Aorta (tissue), 5 donors: ENCODE measurements at regions not wholly inside any gene's neighbourhood (a gene's known extent, or its start where the extent isn't known, plus 50 kb on each side); places are given as distances from the start of the nearest gene placed in this dataset.

ENCODE experiments used
- ATAC-seq: fragments of 200-7000 bp; cut with Tn5 transposase; one replicate; pipeline ENCODE4 v1.9.1; 2022; ENCODE audit warnings: moderate library complexity; ENCODE audit not compliant: low FRiP score
- DNase-seq, 2 donors: peaks; one replicate each; pipeline ENCODE4 v3.0.0-alpha.2; 2020
- H3K27ac ChIP-seq, 2 donors: one replicate each; pipeline ENCODE4 v1.5.1; 2013; ENCODE audit warnings: low read length in 2 of 2, mild to moderate bottlenecking in 2 of 2, moderate library complexity in 2 of 2, control low read depth in 1 of 2, inconsistent platforms in 1 of 2, low read depth in 1 of 2
- H3K27me3 ChIP-seq, 2 donors: one replicate each; pipeline ENCODE4 v1.6.1; 2013; ENCODE audit warnings: control low read depth in 1 of 2, low read length in 1 of 2, mild to moderate bottlenecking in 1 of 2, moderate library complexity in 1 of 2; ENCODE audit not compliant: insufficient read depth in 2 of 2, control insufficient read depth in 1 of 2
- H3K36me3 ChIP-seq, 2 donors: one replicate each; pipeline ENCODE4 v1.6.1; 2013; ENCODE audit warnings: control low read depth in 1 of 2, low read length in 1 of 2, mild to moderate bottlenecking in 1 of 2; ENCODE audit not compliant: insufficient read depth in 2 of 2, control insufficient read depth in 1 of 2
- H3K4me1 ChIP-seq, 2 donors: one replicate each; pipeline ENCODE4 v1.6.1; 2013; ENCODE audit warnings: low read length in 2 of 2, control low read depth in 1 of 2, mild to moderate bottlenecking in 1 of 2, moderate library complexity in 1 of 2; ENCODE audit not compliant: insufficient read depth in 2 of 2, control insufficient read depth in 1 of 2
- H3K4me3 ChIP-seq, 2 donors: one replicate each; pipeline ENCODE4 v1.5.1; 2013; ENCODE audit warnings: low read length in 2 of 2, control low read depth in 1 of 2, mild to moderate bottlenecking in 1 of 2
- H3K9me3 ChIP-seq: one replicate; pipeline ENCODE4 v1.6.1; 2013; ENCODE audit warnings: mild to moderate bottlenecking, low read length; ENCODE audit not compliant: control insufficient read depth
- WGBS, 2 donors: extraction: QIAGEN DNeasy Blood & Tissue Kit; methylation state at CpG; one replicate each; pipeline ENCODE4 v1.1.7; 2013; 5-methylcytosine and 5-hydroxymethylcytosine counted together
- intact Hi-C, 2 donors: fragments of 100-400 bp; cut with DNase I; formaldehyde crosslinking; loops; one replicate each; pipeline versions ENCODE4 v1.14.2 to v1.15.0; 2022
- donor health status: healthy with polysubstance abuse.
- donor health status: Bipolar disorder and iron deficiency.
- donor health status: DM: no; HTN: no; CAD: no.
- donor health status: DM: no; HTN: no; CAD: no.
- donor health status: DM: yes; HTN: yes; CAD: no.

DNA sequence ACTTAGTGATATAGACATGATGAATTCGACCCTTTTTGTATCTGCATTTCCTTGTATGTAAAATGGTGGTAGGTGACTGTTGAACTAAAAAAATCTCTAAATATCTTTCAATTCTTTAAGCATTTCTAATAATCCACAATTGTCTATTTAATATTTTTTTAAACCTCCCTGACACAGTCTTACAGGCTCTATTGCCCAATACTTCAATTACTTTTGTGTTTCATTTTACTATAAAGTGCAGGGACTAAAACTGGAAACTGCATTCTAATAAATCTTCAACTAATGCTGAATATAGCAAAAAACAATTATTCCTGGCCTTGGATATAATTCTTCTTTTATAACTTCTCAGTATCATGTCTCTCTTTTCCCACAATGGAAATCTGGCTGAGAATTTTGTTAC is 202.7 kb upstream of the PIK3R1 start:
- ATAC-seq (no peak), DNase-seq (no peak)
- no peak overlapping the region for H3K4me3 ChIP-seq
- WGBS, 2 donors: 85 to 90% methylated on average over 1 of the region's 1 CpG
- H3K36me3 ChIP-seq: no peaks in the 10 kb centered on the region
- no peak overlapping the region for H3K27ac ChIP-seq
- H3K4me1 ChIP-seq: no peaks in the 10 kb centered on the region
- intact Hi-C loops: no loop called here
- no peaks in the 10 kb centered on the region for H3K27me3 ChIP-seq
- H3K9me3 ChIP-seq: no peaks in the 10 kb centered on the region

DNA sequence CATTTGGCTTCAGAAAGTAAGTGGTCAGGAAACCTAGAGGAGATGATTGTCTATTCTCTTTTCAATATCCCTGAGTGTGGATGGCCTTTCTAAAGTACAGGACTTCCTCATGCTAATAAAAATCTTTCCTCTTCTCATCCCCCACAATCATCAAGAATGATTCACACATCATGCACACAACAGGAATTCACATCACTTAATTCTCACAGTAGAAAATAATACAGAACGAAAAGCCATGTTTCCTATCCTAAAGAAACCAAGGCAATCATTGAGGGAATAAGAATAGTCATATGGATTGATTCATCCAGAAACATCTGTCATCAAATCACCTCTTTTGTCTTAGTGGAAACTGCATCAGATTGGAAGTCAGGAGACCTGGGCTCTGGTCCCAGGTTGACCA is 203.1 kb upstream of the PIK3R1 start:
- no peak for DNase-seq
- H3K27ac ChIP-seq: no peak overlapping the region
- 94 to 97% methylated on average over 1 of the region's 1 CpG for WGBS, 2 donors
- no peaks in the 10 kb centered on the region for H3K27me3 ChIP-seq
- H3K36me3 ChIP-seq: no peaks in the 10 kb centered on the region
- intact Hi-C loops: no loop called here
- no peaks in the 10 kb centered on the region for H3K9me3 ChIP-seq
- H3K4me3 ChIP-seq: no peak overlapping the region
- H3K4me1 ChIP-seq: no peaks in the 10 kb centered on the region
- ATAC-seq: no peak

DNA sequence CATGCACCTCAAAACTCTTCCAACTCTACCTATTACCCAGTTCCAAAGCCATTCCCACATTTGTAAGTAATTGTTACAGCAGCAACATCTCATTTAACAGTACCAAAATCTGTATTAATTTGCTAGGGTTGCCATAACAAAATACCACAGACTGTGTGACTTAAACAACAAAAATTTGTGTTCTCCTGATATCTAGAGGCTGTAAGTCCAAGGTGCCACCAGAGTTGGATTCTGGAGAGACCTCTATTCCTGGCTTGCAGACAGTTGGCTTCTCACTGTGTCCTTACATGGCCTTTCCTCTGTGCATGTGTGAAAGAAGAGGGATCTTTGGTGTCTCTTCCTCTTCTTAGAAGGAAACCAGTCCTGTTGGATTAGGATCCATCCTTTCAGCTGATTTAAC is 203.8 kb upstream of the PIK3R1 start:
- Histone ChIP-seq H3K4me1 (no peaks in the 10 kb centered on the region), H3K27ac (no peak overlapping the region), H3K4me3 (no peak overlapping the region), H3K27me3 (no peaks in the 10 kb centered on the region), H3K36me3 (no peaks in the 10 kb centered on the region), H3K9me3 (no peaks in the 10 kb centered on the region)
- ATAC-seq (no peak), DNase-seq (no peak)
- intact Hi-C loops: no loop called here

DNA sequence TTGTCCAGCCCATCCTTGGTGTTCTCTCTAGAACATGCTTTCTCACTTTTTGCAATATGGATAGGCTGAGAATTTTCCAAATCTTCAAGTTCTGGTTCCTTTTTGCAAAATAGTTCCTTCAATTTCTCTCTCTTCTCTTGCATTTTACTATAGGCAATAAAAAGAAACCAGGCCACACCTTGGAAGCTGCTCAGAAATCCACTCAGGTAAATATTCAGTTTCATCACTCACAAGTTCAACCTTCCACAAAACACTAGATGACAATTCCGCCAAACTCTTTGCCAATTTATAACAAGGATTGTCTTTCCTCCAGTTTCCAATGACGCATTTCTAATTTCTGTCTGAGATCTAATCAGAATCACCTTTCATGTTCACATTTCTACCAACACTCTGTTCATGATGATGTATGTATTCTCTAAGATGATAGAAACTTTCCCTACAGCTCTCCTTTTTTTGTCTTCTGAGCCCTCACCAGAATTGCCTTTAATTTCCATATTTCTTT is 204.2 kb upstream of the PIK3R1 start:
- 99 to 100% methylated on average over 2 of the region's 2 CpGs for WGBS, 2 donors
- no peaks in the 10 kb centered on the region for H3K9me3 ChIP-seq

DNA sequence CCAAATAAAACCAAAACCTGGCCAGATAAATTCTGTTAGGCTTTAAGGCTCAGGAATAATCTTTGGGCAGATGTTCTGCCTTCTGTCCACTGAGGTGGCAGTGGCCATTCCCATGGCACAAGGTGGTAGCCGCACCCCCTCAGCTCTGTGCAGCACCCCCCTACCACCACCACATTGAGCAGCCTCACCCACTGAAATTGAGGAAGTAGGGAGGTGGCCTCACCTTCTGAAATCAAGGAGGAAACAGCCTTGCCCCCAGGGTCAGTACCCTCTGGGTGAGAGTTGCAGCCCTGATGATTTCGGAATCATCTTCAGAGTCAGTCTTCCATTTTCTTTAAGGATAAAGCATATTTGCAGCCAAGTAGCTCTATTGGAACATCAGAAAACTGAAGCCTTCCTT is 204.8 kb upstream of the PIK3R1 start:
- H3K27me3 ChIP-seq: no peaks in the 10 kb centered on the region
- no peak for DNase-seq
- WGBS, 2 donors: 98 to 100% methylated on average over 2 of the region's 2 CpGs
- H3K9me3 ChIP-seq: no peaks in the 10 kb centered on the region
- no peaks in the 10 kb centered on the region for H3K4me1 ChIP-seq
- H3K4me3 ChIP-seq: no peak overlapping the region
- no peak overlapping the region for H3K27ac ChIP-seq
- intact Hi-C loops: no loop called here
- no peaks in the 10 kb centered on the region for H3K36me3 ChIP-seq
- ATAC-seq: no peak

More for the DNA sequence above, 204.2 kb upstream of the PIK3R1 start:
- Histone ChIP-seq H3K36me3 (no peaks in the 10 kb centered on the region), H3K4me3 (no peak overlapping the region), H3K27me3 (no peaks in the 10 kb centered on the region), H3K4me1 (no peaks in the 10 kb centered on the region), H3K27ac (no peak overlapping the region)
- ATAC-seq (no peak), DNase-seq (no peak)
- intact Hi-C loops: no loop called here

DNA sequence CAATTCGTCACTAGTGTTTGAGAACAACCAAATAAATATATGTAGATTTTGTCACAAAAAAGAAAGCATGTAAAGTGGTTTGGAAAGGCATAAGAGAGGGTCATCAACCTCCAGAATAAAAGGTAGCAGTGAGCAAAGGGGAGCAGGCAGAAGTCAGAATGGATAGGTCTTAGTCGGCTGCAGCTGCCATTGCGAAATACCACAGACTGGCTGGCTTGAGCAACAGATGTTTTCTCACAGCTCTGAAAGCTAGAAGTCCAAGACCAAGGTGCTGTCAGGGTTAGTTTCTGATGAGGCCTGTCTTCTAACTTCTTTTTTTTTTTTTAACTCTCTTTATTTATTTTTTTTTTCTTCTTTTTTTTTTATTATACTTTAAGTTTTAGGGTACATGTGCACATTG is 208.1 kb upstream of the PIK3R1 start:
- WGBS, 2 donors: 85% methylated on average over 3 of the region's 3 CpGs
- Histone ChIP-seq H3K9me3 (no peaks in the 10 kb centered on the region), H3K27ac (no peak overlapping the region), H3K27me3 (no peaks in the 10 kb centered on the region), H3K4me1 (no peaks in the 10 kb centered on the region), H3K36me3 (no peaks in the 10 kb centered on the region), H3K4me3 (no peak overlapping the region)
- ATAC-seq (no peak), DNase-seq (peak in 1 of 2 donors; percentile 69)
- intact Hi-C loops: no loop called here

DNA sequence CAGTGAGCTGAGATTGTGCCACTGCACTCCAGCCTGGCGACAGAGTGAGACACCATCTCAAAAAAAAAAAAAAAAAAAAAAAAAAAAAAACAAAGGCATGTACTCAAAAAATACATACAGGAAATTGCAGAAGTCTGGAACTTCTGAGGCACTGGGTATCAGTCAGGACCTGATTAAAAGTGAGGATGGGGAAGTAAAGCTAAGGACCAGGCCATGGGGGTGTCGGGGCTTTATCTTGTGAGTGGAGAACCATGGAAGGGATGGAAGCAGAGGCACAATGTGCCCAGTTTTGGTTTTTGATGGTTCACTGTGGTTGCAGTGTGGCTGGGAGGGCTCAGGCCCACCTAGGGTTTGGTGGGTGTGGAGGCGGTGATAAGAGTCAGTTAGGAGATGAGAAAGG is 212.7 kb upstream of the PIK3R1 start:
- ATAC-seq (no peak), DNase-seq (no peak)
- Histone ChIP-seq H3K4me3 (no peak overlapping the region), H3K9me3 (no peaks in the 10 kb centered on the region), H3K27ac (no peak overlapping the region), H3K36me3 (no peaks in the 10 kb centered on the region), H3K4me1 (no peaks in the 10 kb centered on the region), H3K27me3 (no peaks in the 10 kb centered on the region)
- WGBS, 2 donors: 96 to 98% methylated on average over 3 of the region's 3 CpGs
- intact Hi-C loops: no loop called here

DNA sequence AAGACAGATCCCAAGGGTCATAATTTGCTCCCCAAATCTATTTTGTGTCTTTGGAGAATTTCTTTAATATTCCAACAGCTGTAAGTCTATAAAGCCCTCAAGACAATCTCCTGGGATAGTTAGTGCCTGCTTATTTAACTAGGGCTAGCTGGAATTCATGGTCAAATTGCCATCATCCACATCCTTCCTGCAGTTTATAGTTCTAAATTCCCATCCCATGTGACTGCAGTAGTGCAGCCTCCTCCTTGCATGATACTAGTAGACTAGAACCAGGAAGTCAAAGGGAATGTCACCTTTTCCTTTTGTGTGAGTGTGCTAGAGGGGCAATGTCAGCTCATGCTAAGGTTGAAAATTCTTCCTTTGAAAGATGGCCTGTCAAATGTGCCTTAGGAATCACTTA is 214.8 kb upstream of the PIK3R1 start:
- no peak overlapping the region for H3K4me3 ChIP-seq
- DNase-seq: no peak
- ATAC-seq: no peak
- peaks cover 0 to 1% of the 10 kb centered on the region in 2 donors for H3K27me3 ChIP-seq
- H3K4me1 ChIP-seq: no peaks in the 10 kb centered on the region
- H3K27ac ChIP-seq: no peak overlapping the region
- no peaks in the 10 kb centered on the region for H3K36me3 ChIP-seq
- no peaks in the 10 kb centered on the region for H3K9me3 ChIP-seq
- intact Hi-C loops: no loop called here

DNA sequence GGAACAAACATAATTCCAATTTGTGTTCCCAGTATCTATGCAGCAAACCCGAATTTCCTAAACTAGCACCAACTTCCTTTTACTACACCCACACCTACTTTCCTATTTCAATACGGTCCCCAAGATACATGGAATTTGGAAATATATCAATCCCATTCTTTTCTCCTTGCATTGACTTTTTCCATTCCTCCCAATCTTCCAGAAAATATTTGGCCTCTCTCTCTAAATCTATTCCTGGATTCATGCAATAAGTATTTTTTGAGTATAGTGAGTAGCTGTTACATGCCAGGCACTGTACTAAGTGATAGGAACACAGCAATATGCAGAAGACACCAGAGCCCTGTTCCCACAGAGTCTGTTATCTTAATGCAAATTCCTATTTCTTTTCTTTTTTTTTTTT is 216.2 kb upstream of the PIK3R1 start:
- Histone ChIP-seq H3K36me3 (no peaks in the 10 kb centered on the region), H3K27ac (no peak overlapping the region), H3K4me3 (no peak overlapping the region), H3K9me3 (no peaks in the 10 kb centered on the region), H3K4me1 (no peaks in the 10 kb centered on the region), H3K27me3 (peaks cover 0 to 1% of the 10 kb centered on the region in 2 donors)
- 67 to 79% methylated on average over 2 of the region's 2 CpGs for WGBS, 2 donors
- no peak for ATAC-seq
- intact Hi-C loops: no loop called here
- DNase-seq: no peak
